Ishikawa (cell line): ENCODE measurements at regions not wholly inside any gene's neighbourhood (a gene's known extent, or its start where the extent isn't known, plus 50 kb on each side); places are given as distances from the start of the nearest gene placed in this dataset.

ENCODE experiments used
- FOXM1 ChIP-seq: IDR thresholded peaks from 2 replicates; pipeline ENCODE4 v1.6.1; 2012; ENCODE audit warnings: low read depth, borderline replicate concordance
- NFIC ChIP-seq: IDR thresholded peaks from 2 replicates; pipeline ENCODE4 v1.6.1; 2012
- REST ChIP-seq: IDR thresholded peaks from 2 replicates; pipeline ENCODE4 v1.6.1; 2012; ENCODE audit warnings: low read depth, mild to moderate bottlenecking

DNA sequence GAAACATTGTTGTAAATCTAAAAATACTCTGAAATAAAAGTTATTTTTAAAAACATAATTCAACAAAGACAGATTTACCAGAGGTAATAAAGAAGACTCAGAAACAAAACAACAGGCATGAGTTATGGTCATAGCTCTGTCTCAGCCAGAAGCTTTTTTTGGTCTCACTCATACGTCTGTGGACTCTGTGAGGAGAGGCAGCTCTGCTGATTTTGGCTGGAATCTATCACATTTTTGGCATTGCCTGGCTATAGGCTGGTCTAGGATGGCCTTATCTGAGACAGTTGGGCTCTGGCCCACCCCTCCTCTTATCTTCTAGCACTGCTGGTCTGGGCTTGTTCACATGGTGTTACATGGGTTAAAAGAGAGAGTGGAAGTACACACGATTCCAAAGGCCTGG, 514.0 kb upstream of the BTBD3 start:
- TF ChIP-seq REST (no peak), FOXM1 (no peak), NFIC (no peak)
